Hematopoietic multipotent progenitor cell treated with erythropoietin and hydrocortisone succinate and interleukin-3 and kit ligand, for 8 days (in vitro differentiated cells): ENCODE measurements at regions not wholly inside any gene's neighbourhood (a gene's known extent, or its start where the extent isn't known, plus 50 kb on each side); places are given as distances from the start of the nearest gene placed in this dataset.

Experiments
- DNase-seq: peaks from one replicate; pipeline ENCODE4 v3.0.0-alpha.2; 2015

DNA sequence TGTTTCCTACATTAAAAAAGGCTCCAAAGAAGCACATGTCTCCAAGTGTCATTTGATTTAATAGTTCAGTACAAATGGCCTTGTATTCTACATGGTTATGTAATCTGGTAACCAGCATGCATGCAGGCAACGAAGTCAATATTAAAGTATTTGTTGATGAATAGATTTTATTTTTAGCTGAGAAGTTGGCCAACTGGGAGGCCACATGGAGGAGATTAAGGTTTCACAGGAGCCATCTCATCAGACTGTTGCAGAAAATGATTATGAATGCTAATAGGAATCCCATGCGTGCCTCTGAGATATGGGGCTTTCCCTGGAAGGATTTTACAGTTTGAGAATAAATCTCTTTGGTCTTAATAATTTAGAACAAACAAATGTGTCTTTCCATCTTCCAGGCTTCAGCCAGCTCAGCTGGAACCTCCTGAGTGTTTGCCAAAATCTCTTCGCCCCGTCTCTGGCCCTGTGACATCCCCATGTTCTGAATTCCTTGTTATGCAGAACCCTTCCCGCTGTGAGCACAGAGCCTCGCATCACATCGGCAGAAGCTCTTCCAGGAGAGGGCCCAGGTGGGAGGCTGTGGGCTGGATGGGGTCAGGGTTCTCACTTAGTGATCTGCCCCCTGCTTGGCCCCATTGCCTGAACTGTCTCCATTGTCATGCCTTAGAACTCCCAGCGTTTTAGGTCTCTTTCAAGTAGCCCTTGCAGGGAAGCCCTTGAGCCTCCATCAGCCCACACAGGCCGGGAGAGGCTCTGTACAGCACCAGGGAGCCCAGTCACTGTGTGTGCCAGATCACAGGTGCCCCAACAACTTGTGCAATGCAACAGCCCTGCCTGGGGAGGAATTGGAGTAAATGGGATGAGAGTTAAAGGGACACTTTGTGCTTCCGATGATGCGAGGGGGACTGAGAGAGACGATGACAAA lies 190.5 kb upstream of the TWIST2 start:
- DNase-seq: no peak

DNA sequence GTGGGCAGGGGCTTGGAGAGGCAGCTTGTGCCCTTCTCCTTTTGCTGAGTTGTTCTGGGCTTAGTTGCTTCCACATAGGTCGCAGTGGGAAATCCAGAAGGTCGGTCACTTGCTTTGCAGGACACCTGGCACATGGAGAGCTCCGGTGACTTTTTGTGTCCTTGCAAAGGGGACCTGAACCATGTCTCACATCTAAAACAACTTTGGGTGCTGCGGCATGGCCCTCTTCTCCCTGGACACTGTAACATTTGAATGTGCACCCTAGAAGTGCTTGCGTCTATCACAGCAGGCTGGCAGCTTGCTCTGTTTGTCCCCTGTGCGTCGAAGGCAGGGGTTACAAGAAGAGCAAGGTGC lies 189.9 kb upstream of the TWIST2 start:
- DNase-seq: no peak

DNA sequence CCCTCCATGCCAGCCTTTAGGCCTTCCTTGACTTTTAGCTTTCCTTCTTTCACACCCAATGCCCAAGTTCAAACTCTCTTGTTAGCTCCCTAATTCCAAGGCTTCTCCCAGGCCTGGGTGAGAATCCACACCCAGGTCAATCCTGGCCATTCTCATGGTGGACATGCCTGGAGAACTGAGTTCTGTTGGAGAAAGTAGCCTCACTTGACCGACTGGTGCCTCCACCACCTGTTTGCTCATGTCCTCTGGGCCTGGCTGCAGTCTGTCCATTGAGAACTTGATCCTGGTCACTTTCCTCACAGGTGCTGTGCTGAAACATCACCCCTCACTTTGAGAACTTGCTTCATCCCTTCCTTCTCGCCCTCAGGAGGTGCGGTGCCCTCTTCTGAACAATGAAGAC lies 189.1 kb upstream of the TWIST2 start:
- DNase-seq: no peak

DNA sequence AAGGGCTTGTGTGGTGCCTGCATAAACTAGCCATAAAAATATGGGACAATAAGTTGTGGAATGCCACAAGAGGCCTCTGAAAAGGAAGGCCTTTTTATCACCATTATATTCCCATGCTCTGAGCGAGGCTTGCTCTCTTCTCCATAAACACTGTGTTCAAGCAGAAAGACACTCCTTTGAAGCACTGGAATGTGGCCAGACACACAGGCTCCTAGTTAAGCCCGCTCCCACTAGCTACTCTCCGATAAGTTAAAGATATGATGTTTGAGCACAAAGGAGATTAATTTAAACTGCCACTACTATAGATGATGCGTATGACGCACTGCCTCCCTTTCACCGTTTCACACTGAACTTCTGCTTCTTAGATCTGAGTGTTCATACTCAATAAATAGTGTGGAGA lies 188.7 kb upstream of the TWIST2 start:
- no peak for DNase-seq

DNA sequence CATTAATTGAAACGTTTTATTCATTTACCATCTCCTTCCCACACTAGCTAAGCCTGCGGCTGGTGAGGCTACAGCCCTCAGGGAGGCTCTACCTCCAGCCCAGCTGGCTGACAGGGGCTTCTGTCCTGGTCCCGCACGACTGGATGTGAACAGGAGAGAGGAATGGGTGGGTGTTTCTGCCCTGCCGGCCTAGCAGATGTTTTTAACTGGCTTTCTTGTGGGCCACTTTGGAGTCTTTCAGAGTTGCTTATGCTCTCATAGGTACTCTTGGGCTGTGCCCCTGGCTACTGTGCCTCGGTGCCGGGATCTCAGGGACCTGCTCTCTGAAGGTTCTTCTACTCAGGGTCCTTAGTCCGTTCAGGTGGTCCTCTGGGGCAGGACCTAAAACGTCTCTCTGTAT lies 184.3 kb upstream of the TWIST2 start:
- DNase-seq: no peak

DNA sequence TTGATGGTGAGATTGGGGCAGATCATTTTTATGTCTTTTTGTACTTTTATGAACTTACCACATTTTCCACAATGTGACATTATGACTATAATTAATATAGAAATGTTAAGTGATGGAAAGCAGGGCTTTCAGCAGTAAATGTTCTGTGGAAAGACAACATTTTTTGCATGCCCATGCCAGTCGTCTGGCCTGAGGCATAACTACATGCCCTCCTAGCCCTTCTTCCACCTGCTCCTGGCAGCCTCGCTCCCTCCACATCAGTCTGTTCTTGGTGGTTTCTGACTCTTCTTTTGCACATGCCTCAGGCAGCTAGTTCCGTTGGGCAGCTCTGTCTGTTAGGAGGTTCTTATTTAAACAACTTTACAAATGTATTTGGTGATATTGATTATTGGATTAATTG lies 182.0 kb upstream of the TWIST2 start:
- no peak for DNase-seq

DNA sequence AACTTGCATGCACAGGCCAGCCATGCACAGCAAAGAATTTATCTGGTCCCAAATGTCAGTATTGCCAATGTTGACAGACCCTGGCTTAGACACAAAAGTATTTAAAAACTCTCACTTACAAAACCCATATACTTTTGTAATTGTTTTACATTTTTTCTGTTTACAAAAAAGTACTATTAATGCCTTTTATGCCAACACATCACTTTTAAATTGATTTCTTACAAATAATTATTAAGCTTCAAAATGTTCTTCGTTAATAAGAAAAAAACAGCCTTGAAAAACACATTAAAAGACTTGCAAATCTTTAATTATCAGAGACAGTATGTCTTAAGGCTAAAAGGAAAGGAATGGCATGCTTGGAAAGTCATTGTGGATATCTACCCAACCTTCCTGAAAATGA lies 181.3 kb upstream of the TWIST2 start:
- no peak for DNase-seq

DNA sequence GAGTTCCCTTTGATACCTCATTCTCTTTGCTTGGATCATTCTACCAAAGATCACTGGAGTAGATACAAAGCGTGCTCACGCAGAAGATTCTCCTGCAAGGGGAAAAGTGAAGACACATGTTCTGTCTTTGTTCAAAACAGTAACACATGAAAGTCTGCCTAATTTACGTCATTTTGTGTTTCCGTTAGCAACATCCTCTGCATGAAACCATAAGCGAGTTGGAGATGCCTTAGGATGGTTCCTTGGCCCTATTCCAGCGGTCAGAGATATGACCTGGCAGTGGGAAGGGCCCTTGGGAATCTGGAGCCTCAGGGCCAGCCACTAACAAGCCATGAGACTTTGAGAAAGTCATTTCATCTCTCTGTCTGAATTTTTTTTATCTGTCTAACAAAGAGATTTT lies 180.9 kb upstream of the TWIST2 start:
- DNase-seq: no peak

DNA sequence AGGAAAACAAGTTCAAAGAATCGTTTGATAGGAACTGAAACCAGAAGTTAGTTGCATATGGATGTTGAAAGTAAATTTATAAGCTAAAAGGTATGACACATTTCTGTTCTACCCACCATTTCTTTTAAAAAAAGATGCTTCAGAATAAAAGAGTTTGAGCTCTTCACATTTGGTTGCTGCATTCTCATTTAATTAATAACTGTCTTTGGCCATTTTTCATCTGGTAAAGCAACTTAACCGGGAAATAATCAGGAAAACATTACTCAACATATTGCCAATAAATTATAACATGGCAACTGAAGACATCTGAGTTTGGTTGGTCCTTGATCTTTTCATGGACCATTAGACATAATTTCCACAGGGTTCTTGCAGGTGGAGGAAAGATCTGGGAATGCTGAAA lies 180.2 kb upstream of the TWIST2 start:
- no peak for DNase-seq

DNA sequence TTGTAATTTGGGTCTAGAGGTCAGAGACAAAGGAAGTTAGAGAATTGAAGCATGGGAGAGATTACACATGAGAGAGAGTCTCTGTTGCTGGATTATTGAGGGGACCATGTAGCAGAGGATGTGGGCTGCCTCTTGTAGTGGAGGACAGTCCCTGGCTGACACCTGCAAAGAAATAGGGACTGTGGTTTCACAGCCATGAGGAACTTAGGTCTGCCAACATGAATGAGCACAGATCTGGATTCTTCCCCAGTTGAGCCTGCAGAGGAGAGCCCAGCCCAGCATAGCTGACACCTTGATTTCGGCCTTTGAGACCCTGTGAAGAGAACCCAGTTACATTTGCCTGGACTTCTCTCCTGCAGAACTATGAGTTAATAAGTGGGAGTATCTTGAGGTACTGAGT lies 179.5 kb upstream of the TWIST2 start:
- no peak for DNase-seq

DNA sequence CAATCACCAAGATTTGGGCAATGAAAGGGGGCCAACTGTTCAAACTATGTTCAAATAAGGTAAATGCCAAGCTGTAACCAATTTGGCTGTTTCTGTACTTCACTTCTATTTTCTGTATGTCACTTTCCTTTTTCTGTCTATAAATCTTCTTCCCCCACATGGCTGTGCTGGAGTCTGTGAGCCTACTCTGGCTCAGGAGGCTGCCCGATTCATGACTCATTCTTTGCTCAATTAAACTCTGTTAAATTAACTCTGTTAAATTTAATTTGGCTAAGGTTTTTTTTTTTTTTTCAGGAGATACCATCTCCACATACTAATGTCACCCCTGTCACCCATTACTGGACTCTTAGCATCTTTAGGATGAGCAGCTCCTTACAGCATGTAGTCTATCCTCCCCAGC lies 178.8 kb upstream of the TWIST2 start:
- DNase-seq: no peak

DNA sequence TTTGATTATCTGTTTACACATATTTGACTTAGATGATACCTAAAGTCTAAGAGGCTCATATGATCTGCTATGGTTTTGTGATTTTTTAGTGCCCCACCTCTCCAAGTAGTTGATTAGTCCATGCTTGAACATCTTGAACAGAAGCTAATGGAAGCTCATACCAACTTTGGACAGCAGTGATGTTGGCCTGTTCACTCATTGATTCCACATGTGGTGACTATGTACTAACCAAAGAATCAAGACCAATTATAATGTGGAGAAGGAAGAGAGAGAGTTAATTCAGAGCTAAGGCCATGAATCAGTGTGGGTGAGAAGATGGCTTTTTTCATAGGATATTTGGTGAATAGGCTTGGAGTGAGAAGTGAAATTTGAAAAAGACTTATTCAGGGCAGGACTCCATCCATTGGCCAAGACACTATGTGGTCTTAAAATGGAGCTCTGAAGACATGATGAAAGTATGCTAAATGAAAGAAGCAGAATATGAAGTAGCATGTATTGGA lies 178.3 kb upstream of the TWIST2 start:
- DNase-seq: no peak

DNA sequence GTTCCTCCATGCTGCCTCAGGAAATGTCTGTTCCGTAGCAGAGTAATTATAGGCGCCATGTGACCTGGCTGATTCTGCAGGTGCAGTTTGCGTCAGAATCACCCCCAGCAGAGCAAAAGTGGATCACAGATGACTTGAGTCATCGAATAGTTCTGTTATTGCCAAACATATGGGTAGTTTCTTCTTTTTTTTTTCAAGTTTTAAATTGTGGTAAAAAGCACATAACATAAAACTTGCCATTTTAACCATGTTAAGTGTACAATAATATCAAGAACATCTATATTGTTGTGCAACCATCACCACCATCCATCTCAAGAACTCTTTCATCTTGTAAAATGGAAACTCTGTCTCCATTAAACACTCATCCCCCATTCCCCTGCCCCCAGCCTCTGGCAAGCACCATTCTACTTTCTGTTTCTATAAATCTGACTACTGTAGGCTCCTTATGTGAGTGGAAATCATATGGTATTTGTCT lies 177.7 kb upstream of the TWIST2 start:
- DNase-seq: no peak

DNA sequence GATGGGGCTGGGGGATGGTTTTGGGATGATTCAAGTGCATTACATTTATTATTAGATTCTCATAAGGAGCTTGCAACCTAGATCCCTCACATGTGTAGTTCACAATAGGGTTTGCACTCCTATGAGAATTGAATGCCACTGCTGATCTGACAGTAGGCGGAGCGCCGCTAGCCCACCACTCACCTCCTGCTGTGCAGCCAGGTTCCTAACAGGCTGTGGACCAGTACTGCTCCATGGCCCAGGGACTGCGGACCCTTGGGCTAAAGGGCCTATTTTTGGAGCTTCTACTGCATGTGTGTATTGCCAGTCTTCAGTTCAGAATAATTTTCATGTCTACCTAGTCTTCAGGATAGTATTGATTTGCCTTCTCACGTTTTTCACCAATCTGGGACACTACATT lies 165.3 kb upstream of the TWIST2 start:
- no peak for DNase-seq

DNA sequence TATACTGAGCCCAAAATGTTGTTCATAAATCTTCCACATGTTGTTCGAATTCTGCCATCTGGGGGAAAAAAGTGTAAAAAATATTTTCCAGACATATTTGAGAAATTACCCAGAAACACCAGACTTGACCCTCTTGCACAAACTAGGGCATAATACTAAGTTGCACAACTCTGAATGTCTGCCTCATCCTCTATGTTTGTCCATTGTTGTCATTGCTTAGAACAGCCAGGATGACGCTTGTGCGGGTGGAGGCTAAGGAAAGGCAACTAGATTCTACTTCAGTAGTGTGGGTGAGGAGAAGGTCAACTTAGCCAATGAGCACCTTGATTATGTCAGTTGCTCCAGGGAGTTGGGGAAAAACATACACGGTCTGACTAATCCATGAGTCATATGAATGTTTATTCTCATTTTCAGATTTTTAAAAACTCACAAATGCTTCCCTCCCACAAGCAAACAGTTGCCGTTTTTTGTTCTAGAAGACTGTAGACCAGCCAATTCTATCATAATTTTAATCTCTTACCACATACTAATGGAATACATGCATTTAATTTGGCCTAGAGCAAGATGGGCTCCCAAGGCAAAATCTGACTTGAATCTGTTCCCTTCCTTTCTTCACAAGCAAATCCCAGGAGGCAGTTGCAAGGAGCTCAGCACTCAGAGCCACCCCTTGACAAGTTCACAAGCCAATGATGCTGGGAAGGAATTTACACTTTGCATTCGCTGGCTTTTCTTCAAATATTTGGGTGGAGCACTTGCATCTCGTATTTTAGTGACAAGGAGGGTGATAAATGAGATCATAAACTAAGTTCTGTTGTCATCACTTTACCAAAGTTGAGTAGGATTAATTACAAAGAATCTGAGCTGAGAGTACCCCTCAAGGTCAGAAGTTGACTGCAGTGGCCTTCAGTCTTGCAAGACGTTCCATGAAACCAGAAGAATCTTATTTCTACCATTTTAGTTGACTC lies 163.2 kb upstream of the TWIST2 start:
- DNase-seq: no peak

DNA sequence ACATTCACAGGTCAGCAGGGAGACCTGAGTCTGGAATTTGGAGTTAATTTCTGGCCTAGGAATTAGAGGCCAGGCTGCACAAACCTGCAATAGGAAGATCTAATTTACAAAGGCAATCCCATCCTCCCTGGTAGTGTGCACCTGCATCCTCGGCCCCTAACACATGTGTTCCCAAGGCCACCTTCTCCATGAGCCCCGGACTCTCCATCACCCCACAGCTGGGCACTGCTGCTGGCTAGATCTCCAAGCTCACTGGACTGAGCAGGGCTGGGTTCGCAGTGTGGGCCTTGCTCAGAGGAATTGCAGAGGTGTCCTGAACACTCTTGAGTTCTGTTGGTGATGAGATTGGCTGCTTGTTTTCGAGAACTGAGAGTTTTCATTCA lies 162.6 kb upstream of the TWIST2 start:
- DNase-seq: no peak

DNA sequence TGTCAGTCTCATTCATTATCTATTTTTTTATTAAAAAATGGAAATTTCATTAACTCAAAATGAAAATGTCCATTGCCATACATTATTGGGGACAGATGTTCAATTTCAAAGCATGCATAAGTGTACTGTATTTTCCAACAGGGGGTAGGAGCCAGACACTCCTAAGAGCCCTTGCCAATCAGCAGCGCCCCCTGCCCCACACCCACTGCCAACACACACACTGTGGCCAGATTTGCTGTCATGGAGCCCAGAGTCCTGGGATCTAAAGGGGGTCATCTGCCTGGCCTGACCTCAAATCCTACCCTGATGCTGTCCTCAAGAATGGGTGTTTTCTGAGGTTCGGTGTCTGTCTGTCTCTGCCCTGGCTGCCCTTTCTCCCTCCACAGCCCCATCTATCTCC lies 162.2 kb upstream of the TWIST2 start:
- DNase-seq: no peak

DNA sequence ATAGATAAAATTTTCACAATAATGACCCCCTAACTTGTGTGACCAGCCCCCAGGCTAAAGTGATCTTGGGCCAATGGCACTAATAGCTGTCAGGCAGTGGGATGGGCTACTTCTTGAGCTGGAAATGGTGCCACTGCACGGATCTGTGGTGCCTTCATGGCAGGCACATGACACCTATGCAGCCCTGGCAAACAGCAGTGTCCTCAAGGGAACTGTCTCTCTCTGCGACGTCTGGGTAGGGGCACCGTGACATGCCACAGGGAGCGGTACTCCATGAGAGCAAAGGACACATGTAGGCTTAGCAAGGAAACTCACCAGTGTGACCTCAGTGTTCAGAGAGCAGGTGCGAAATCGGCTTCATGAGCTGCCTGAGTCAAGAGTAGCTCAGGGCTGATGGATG lies 161.7 kb upstream of the TWIST2 start:
- DNase-seq: no peak

DNA sequence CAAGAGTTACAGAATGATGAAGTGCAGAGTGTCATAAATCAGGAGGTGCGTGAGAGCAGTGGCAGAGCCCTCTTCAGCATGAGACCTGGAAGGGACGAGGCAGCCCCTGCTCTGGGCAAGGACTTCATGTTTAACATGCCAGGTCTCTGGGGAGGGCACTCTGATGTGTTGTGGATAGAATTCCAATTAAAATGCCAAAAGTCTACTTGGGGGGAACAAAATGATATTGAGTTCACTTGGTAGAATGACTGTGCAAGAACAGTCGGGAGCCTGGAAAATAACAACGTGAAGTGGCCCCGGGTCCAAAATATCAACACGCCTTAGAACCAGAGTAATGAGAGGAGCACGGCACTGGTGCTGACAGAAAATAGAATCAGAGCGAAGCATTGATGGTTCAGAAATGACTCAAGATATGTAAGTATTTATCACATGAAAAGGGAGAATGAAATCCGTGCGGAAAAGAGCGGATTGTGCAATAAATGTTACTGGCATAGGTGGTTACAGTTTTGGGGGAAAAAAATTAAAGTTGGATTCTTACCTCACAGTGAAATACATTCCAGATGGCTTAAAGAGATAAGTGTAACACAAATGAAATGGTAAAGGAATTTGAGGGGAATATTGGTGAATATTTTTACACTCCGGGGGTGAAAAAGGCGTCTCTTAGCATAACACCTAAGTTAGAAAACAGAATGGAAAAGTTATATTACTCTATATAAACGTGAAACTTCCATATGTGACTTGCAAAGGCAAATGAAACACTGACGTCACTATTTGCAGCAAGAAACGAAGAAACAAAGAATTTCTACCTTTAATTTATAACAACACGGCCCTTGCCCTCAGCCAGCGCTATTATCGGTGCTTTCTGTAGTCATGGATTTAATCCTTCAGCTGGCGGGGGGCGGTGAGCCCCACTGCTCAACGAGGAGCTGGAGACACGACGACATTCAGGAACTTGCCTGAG lies 159.4 kb upstream of the TWIST2 start:
- no peak for DNase-seq

DNA sequence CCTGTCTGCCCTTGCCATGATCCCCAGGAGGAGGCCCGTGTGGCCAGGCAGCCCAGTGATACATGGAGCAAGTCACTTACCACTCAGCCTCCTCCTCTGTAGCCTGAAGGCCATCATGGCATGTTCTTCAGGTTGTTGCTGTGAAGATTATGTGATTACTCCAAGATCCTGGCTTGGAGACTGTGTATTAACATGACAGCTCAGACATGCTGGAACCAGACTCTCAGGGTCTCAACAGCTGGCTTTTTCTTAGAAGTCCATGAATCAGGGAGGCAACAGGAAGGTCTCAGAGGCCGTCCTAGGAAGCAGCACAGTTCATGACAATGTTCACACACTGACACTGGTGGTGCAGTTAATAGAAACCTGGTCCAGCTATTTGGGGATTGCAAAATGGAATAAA lies 158.6 kb upstream of the TWIST2 start:
- DNase-seq: no peak

DNA sequence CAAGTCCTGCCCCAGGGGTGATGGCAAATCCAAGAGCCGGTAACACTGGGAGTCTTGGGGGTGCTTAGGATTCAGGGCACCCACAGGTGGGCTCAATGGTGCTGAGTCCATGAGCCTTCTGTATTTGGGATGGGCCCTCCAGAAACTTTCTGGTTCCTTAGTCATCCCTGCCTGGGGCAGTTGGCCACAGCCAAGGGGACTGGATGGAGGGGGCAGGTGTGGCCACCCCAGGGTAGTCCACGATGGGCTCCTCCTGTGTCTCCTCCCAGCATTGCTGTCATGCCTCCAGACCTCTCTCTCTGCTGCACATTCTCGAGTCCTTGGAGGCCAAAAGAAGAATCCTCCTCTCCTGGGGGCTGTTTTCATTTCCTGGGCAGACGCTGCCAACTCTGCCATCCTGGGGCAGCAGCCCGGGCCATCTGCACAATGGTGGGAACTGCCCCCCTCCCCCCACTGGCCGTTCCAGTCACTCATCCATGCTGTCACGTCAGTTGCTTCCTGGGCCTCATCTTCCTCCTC lies 158.0 kb upstream of the TWIST2 start:
- DNase-seq: no peak

DNA sequence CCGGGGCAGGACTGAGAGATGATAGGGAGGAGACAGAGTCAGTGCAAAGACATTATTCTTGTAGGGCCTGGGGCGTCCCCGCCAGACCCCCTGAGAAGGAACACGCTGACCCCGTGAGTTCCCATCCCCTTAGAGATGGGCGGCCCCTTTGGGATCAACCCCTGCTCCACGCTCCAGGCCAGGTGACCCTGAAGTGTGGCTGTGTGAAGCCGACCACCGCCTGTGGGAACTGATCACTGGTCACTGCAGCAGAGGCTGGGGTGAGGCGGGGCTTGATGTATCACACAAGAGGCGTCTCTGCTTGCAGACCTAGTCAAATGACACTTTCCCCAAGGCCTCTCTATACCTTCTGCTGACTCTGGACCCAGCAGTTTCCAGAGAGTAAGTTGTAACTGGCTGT lies 157.4 kb upstream of the TWIST2 start:
- no peak for DNase-seq
